OCI-M1 (cell line): ENCODE measurements at regions not wholly inside any gene's neighbourhood (a gene's known extent, or its start where the extent isn't known, plus 50 kb on each side); places are given as distances from the start of the nearest gene placed in this dataset.
A peak's percentile ranks its signal among the peaks of the same experiment; 100 is the strongest.
"Not testable (repeated sequence)": the region's sequence is repeated elsewhere in the genome, so short reads cannot be mapped to it uniquely, and the experiment has no call there.

Experiments
- DNase-seq: peaks from one replicate; lab custom pipeline; 2025; lab: John Stamatoyannopoulos, UW

GRCh38 chr10:21364196-21365114 is 161.0 kb downstream of the SKIDA1 start:
- DNase-seq: no peak

DNA sequence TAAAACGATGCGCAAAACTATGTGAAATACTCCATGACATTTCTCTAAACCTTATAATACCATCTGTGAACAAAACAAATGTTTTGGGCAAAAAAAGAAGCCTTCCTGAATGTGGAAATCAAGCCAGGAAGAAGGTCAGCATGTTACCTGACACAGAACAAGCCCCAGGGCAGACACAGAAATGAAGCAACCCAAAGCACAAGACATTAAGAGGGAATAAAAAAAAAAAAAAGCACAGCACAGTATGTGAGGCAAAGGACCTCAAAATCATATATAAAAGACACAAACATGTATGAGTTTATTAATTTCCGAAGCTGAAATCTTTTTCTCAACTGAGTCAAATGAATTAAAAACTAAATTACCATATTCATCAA is 161.8 kb downstream of the SKIDA1 start:
- DNase-seq: no peak

GRCh38 chr10:21363092-21363730 is 162.3 kb downstream of the SKIDA1 start:
- no peak for DNase-seq

- no peak for DNase-seq
These were observed 166.3 kb downstream of the SKIDA1 start for GRCh38 chr10:21359202-21359601.

DNA sequence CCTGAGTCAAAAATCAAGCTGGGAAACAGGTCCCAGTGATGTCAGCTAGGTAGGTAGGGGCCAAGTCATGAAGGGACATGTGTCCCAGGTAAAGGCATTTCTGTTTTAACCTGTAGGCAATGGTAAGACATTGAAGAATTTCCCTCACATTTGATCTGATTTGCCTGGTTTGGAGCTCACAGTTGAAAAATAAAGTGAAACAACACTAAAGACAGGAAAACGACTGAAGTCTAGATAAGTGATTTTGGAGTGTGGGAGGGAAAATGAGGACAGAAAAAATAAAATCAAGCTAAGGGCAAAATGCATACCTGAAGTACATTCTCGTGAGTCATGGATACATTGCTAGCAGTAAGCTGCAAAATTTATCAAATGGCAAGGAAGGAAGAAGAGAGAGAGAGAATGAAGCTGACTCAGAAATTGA is 169.9 kb downstream of the SKIDA1 start:
- DNase-seq: no peak

DNA sequence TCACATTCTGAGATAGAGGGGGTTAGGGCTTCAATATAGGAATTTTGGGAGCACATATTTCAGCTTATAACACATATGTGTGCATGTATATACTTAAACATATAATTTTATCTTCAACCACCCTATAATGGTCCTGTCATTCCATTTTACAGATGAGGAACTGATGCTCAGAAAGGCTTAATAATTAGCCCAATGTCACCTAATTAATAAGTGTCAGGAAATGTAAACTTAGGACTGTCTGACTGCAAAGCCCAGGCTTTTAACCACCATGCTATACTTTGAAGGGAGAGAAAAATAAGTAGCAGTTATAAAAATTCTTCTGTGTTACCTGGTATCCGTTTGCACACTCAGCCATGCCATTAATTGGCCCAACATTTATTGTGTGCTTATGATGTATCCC is 172.6 kb downstream of the SKIDA1 start:
- no peak for DNase-seq

DNA sequence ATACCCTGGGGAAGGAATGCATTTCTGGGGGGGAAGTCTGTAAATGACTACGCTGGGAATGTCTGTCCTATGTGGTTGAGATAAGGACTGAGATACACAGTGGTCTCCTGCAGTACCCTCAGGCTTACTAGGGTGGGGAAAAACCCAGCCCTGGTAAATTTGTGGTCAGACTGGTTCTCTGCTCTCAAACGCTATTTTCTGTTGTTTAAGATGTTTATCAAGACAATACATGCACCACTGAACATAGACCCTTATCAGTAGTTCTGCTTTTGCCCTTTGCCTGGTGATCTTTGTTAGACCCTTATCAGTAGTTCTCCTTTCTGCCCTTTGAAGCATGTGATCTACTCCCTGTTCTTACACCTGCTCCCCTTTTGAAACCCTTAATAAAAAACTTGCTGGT is 173.9 kb downstream of the SKIDA1 start:
- peak; percentile 46 for DNase-seq

DNA sequence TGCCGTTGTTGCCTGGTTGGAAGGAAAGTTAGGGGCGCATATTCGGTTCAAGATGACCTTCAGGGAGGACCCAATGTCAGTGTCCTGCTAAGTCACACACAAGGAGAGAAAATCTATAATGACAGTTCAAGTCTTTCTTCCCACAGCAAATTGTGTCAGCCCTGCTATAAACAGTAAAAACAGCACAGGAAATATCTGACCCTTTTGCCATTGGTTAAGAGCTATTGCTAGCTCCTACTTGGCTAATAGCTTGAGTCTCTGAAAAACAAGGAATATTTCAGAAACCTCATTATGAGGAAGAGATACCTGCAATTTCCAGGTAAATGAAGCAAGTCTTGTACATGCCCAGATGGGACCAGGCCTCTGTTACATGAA is 175.6 kb downstream of the SKIDA1 start:
- no peak for DNase-seq

- DNase-seq: no peak
These were observed 177.7 kb downstream of the SKIDA1 start for GRCh38 chr10:21347785-21348170.

DNA sequence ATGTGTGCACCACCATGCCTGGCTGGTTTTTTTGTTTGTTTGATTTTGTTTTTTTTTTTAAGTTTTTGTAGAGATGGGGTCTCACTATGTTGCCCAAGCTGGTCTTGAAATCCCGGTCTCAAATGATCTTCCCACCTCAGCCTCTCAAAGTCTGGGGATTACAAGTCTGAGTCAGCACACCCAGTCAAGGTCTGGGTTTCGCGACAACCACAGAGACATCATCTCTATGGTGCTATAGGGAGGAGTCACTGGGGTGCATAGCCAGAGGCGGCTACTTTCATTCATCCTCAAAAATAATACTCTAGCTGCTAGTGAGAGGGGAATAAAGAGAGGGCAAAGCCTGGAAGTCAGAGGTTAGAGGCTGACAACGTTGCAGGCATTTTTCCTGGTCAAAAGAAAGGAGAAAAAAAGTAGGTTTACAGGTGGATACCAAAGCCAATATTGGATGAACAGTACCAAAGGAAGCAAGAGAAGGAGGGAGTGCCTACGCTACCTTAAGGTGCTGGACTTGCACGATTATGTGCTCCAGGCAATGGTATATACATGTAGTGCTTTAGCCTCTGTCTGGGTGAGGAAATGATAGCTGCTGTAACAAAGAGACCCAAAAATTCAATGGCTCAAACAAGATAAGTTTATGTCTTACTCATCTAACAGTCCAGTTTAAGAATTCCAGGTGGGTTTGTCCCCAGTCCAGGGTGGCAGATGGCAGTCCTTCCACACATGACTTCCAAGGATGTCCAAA is 178.3 kb downstream of the SKIDA1 start:
- no peak for DNase-seq

DNA sequence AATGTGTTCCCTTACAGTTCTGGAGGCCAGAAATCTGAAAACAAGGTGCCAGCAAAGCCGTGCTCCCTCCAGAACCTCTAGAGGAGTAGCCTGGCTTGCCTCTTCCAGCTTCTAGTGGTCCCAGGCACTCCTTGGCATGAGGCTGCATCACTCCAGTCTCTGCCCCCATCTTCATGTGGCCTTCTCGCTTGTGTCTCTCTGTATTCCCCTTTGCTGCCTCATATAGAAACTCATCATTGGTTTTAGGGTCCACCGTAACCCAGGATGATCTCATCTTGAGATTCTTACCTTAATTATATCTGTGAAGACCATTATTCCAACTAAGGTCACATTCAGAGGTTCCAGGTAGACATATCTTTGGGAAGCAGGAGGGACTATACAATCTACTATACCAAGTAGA is 182.4 kb downstream of the SKIDA1 start:
- DNase-seq: no peak

- DNase-seq: not testable (repeated sequence)
These were observed 183.0 kb downstream of the SKIDA1 start for GRCh38 chr10:21342499-21342898.

- DNase-seq: no peak
These were observed 185.2 kb downstream of the SKIDA1 start for GRCh38 chr10:21340331-21340730.

GRCh38 chr10:21337171-21337792 is 188.2 kb downstream of the SKIDA1 start:
- no peak for DNase-seq

DNA sequence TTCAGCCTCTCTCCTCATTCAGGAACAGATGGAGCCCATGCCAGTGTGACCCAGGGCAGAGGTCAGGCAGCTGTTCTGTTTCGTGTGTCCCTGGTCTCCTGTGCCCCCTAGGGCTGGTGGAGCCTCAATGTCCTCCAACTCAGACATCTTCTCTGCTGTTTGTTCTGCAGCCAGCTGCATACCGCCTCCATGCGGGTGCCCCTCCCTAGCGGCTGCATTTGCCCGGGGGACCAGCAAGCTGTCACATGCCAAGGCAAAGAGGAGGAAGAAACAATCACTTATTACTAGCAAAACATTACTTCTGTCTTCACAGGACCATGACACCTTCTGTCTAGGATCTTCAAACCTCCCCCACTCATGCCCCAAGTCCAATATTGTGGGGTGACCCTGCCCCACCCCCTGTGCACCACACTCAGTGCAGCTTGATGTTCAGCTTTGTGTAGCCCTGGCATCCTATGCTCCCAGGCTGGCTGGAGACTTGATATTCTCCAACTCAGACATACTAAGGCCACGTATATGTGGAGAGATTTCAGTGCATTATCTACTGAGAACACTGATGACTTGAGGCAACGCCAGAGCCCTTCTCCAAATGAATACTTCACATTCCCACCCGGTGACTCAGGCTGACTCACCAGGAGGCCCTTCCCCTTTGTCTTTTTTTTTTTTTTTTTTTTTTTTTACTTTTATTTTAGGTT is 188.9 kb downstream of the SKIDA1 start:
- peak; percentile 62 for DNase-seq

- peak; percentile 45 for DNase-seq
These were observed 190.4 kb downstream of the SKIDA1 start for GRCh38 chr10:21334891-21335696.

GRCh38 chr10:21330628-21331020 is 194.9 kb downstream of the SKIDA1 start:
- DNase-seq: no peak

- peak; percentile 22 for DNase-seq
These were observed 195.4 kb downstream of the SKIDA1 start for GRCh38 chr10:21329995-21330627.

GRCh38 chr10:21327289-21327993 is 198.0 kb downstream of the SKIDA1 start:
- no peak for DNase-seq
